Fibroblast of skin of left quadriceps (primary cell): ENCODE measurements at regions not wholly inside any gene's neighbourhood (a gene's known extent, or its start where the extent isn't known, plus 50 kb on each side); places are given as distances from the start of the nearest gene placed in this dataset.
"Not testable (repeated sequence)": the region's sequence is repeated elsewhere in the genome, so short reads cannot be mapped to it uniquely, and the experiment has no call there.

Experiments used
- DNase-seq, 2 experiments: peaks; one replicate each; pipeline ENCODE4 v3.0.0-alpha.2; 2013; ENCODE audit warnings: low read depth in 2 of 2

- DNase-seq, result no peak
These were observed 585.8 kb upstream of the SEMA6A start for GRCh38 chr5:117160391-117160790.

GRCh38 chr5:117149312-117149711 is 574.7 kb upstream of the SEMA6A start:
- no peak for DNase-seq

- no peak for DNase-seq
These were observed 569.5 kb upstream of the SEMA6A start for GRCh38 chr5:117144086-117144485.

- peak in 1 of 2 experiments; percentile 2 for DNase-seq
These were observed 568.8 kb upstream of the SEMA6A start for GRCh38 chr5:117143406-117143805.

GRCh38 chr5:117138523-117138922 is 563.9 kb upstream of the SEMA6A start:
- no peak for DNase-seq

- no peak for DNase-seq
These were observed 561.2 kb upstream of the SEMA6A start for GRCh38 chr5:117135851-117136250.

GRCh38 chr5:117133198-117133597 is 558.6 kb upstream of the SEMA6A start:
- no peak for DNase-seq

GRCh38 chr5:117131876-117132275 is 557.3 kb upstream of the SEMA6A start:
- no peak for DNase-seq

- no peak for DNase-seq
These were observed 556.5 kb upstream of the SEMA6A start for GRCh38 chr5:117131048-117131679.

GRCh38 chr5:117118499-117118898 is 543.9 kb upstream of the SEMA6A start:
- DNase-seq, result no peak

- not testable (repeated sequence) for DNase-seq
These were observed 542.7 kb upstream of the SEMA6A start for GRCh38 chr5:117117314-117117713.

- DNase-seq, result no peak
These were observed 535.9 kb upstream of the SEMA6A start for GRCh38 chr5:117110548-117110947.

GRCh38 chr5:117107859-117108258 is 533.2 kb upstream of the SEMA6A start:
- DNase-seq, result no peak

GRCh38 chr5:117103703-117104102 is 529.1 kb upstream of the SEMA6A start:
- DNase-seq, result no peak

GRCh38 chr5:117102591-117102990 is 528.0 kb upstream of the SEMA6A start:
- DNase-seq, result no peak

- DNase-seq, result no peak
These were observed 525.6 kb upstream of the SEMA6A start for GRCh38 chr5:117100176-117100575.

- DNase-seq, result no peak
These were observed 523.5 kb upstream of the SEMA6A start for GRCh38 chr5:117098094-117098493.

- no peak for DNase-seq
These were observed 521.0 kb upstream of the SEMA6A start for GRCh38 chr5:117095346-117096332.

GRCh38 chr5:117094114-117094815 is 519.6 kb upstream of the SEMA6A start:
- no peak for DNase-seq

GRCh38 chr5:117093653-117094052 is 519.0 kb upstream of the SEMA6A start:
- no peak for DNase-seq

GRCh38 chr5:117089001-117089400 is 514.4 kb upstream of the SEMA6A start:
- DNase-seq, result no peak

GRCh38 chr5:117088176-117088575 is 513.6 kb upstream of the SEMA6A start:
- DNase-seq, result no peak
